ENCODE measurements at regions not wholly inside any gene's neighbourhood (a gene's known extent, or its start where the extent isn't known, plus 50 kb on each side); places are given as distances from the start of the nearest gene placed in this dataset.

DNA sequence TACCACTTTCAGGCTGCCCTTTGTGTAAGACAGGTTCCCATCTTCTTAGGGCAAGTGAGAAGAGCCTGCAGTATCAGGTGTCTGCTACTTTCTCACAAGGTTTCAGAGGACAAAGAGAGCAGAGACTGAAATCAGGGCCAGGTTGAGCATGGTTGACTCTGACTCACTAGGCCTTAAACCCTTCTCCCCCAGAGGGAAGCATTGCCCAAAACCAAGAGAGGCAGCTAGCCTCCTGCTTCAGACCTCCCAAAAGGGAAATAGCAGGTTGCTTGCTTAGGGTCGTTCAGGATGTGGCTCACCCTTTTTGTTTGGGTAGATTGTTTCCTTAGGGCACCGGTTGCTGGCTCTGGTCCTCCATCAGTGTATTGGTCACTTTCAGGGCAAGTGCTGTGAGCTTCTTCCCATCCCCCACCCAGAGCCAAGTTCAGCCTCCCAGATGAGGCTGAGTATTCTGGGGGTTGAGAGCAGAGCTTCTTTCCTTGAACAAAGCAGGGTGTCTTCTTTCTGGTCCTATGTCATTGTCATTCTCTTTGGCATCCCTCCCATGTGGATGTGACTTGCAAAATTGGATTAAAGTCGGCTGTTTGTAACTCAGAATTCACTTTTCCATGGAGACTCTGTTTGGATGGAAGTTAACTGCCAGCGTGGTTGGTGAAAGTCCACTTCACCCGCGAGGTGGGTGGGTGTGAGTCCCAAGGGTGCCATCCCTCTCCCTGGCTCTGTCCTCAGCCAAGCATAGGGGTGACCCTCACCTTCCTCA lies 55.5 kb upstream of the GALNT2 start:
- no peak for DNase-seq

DNA sequence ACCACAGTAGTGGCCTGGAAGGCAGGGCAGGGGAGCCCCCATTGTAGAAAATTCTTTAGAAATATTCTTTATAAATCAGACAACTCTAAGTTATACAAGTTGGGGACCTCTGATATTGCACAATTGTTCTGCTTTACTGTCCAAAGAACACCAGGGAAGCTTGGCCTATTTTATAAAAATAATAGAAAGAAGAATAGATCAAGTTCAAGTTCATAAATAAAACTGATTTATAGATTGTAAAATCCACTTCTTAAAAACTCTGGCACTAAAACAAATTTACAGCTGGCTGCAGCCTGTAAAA lies 55.0 kb upstream of the GALNT2 start:
- DNase-seq = no peak

DNA sequence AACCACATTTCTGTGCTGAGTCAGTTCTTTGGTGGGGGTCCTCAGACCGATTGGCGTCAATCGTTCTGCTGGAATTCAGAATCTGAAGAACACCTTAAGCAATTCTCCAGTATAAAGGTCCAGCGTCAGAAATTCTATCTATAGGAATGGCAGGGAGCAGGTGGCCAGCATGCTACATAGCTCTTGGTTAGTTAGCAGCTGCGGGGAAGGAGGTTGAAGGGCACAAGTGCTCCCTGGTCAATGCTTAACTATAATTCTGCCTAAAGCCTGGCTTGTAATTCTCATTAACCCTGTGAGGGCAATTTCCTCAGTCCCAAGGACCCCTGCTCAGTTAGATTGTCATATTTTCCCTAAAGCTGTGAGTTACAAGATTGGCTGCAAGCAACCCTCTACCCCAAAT lies 54.3 kb upstream of the GALNT2 start:
- no peak for DNase-seq

DNA sequence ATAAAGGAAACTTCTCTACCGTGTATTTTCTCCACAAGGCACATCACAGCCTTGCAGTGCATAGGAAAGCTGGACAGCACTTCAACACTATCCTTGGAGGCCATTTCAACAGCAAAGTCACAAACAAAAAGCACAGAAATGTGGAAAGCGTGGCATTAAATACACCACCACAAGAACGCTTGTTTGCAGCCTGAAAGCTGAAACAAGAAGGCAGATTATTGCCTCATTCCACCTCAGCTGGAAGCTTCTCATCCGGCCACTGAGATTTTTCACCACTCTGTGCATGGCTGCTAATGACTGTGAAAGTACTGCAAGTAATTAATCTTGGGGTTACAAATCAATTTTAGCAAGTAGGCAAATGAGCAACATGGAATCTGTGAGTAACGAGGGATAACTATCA lies 50.9 kb upstream of the GALNT2 start:
- no peak for DNase-seq

Measured in NCI-H1694 (cell line).